Kidney (tissue), 13 donors: ENCODE measurements at regions not wholly inside any gene's neighbourhood (a gene's known extent, or its start where the extent isn't known, plus 50 kb on each side); places are given as distances from the start of the nearest gene placed in this dataset.

Experiments used
- DNase-seq, 5 donors: peaks; one replicate each; pipeline ENCODE4 v3.0.0-alpha.2; 2013 to 2020
- FAIRE-seq: peaks from 2 replicates; lab custom pipeline; 2012; peaks lifted over from hg19 to GRCh38; lab: Jason Lieb, UNC
- H3K27ac ChIP-seq, 2 donors: one replicate each; pipeline ENCODE4 v1.7.0; 2013; ENCODE audit warnings: low read depth in 2 of 2, low read length in 2 of 2, inconsistent platforms in 1 of 2
- H3K27me3 ChIP-seq: one replicate; pipeline ENCODE4 v1.7.1; 2013; ENCODE audit warnings: low read length, inconsistent platforms; ENCODE audit not compliant: control insufficient read depth, insufficient read depth
- H3K36me3 ChIP-seq, 3 donors: one replicate each; pipeline versions ENCODE4 v1.7.0 to v1.7.1; 2013; ENCODE audit warnings: low read length in 3 of 3, control low read depth in 1 of 3, inconsistent platforms in 1 of 3; ENCODE audit not compliant: insufficient read depth in 3 of 3, control insufficient read depth in 2 of 3
- H3K4me1 ChIP-seq, 3 donors: one replicate each; pipeline versions ENCODE4 v1.7.0 to v1.7.1; 2013; ENCODE audit warnings: low read length in 3 of 3, inconsistent platforms in 1 of 3, low read depth in 1 of 3; ENCODE audit not compliant: control insufficient read depth in 2 of 3, insufficient read depth in 2 of 3
- H3K4me3 ChIP-seq, 3 donors: one replicate each; pipeline versions ENCODE4 v1.7.0 to v1.8.1; 2013; ENCODE audit warnings: low read length in 3 of 3, control low read depth in 1 of 3, inconsistent platforms in 1 of 3
- H3K9ac ChIP-seq, 3 donors: one replicate each; pipeline versions ENCODE4 v1.7.0 to v1.7.1; 2013; ENCODE audit warnings: low read length in 3 of 3, control low read depth in 1 of 3, inconsistent platforms in 1 of 3
- H3K9me3 ChIP-seq, 3 donors: one replicate each; pipeline versions ENCODE4 v1.7.0 to v1.7.1; 2013; ENCODE audit warnings: low read length in 3 of 3, control low read depth in 1 of 3, inconsistent platforms in 1 of 3; ENCODE audit not compliant: control insufficient read depth in 2 of 3, insufficient read depth in 1 of 3
- intact Hi-C: fragments of 100-400 bp; cut with DNase I; formaldehyde crosslinking; loops from one replicate; pipeline ENCODE4 v1.11.1; 2022
- TF ChIP-seq, protein P1 (sequence below): IDR thresholded peaks from 3 replicates; pipeline ENCODE4 v1.5.1; 2012; ENCODE audit warnings: mild to moderate bottlenecking, moderate library complexity, borderline replicate concordance; ENCODE audit not compliant: insufficient read depth; ENCODE audit errors: extremely low read depth
- donor health status: control.
- donor health status: control.
- donor health status: control.
- donor health status: control.
- donor health status: control.
- donor health status: DM: yes; HTN: yes; CAD: no.
- donor health status: Normal renal cell carcinoma (clear cell type).

DNA sequence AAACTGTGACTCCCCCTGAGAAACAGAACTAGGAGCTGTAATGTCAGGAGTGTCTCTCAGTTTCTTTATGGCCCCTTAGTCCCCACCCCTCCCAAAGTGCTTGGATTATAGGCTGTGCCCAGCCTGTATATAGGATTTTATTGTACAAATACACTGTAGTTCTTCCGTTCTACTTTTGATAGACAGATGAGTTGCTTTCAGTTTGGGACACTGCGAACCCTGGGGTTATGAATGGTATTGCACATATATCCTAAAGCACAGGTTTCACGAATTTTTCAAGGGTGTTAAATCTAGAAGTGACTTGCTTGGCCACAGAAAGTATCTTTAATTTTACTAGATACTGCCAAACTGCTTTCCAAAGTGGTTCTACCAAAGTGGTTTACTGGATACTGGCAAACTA is 152.9 kb upstream of the ATXN1 start:
- H3K27me3 ChIP-seq, result no peaks in the 10 kb centered on the region
- no peaks in the 10 kb centered on the region for H3K4me1 ChIP-seq
- DNase-seq, result no peak
- no peak overlapping the region for H3K4me3 ChIP-seq
- peaks cover 0 to 6% (median 0%) of the 10 kb centered on the region in 3 donors for H3K9me3 ChIP-seq
- H3K27ac ChIP-seq, result no peak overlapping the region
- intact Hi-C loops, result no loop called here
- H3K36me3 ChIP-seq, result no peaks in the 10 kb centered on the region
- TF ChIP-seq, protein P1, sequence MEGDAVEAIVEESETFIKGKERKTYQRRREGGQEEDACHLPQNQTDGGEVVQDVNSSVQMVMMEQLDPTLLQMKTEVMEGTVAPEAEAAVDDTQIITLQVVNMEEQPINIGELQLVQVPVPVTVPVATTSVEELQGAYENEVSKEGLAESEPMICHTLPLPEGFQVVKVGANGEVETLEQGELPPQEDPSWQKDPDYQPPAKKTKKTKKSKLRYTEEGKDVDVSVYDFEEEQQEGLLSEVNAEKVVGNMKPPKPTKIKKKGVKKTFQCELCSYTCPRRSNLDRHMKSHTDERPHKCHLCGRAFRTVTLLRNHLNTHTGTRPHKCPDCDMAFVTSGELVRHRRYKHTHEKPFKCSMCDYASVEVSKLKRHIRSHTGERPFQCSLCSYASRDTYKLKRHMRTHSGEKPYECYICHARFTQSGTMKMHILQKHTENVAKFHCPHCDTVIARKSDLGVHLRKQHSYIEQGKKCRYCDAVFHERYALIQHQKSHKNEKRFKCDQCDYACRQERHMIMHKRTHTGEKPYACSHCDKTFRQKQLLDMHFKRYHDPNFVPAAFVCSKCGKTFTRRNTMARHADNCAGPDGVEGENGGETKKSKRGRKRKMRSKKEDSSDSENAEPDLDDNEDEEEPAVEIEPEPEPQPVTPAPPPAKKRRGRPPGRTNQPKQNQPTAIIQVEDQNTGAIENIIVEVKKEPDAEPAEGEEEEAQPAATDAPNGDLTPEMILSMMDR, result no peak
- FAIRE-seq, result no peak
- no peak overlapping the region for H3K9ac ChIP-seq

DNA sequence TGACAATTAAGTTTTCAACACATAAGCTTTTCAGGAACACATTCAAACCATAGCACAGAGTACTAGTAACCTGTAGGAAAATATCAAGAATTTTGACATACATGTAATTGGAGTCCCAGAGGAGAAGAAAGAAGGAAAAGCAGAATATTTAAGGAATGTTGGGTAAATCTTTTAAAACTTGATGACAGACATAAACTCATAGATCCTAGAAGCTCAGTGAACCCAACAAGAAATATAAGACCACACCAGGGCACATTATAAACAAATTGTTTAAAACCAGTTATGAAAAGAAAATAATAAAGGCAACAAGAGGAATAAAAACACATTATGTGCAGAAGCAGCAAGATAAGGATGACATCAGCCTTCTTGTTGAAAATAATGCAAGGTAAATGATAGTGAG is 151.5 kb upstream of the ATXN1 start:
- no peaks in the 10 kb centered on the region for H3K4me1 ChIP-seq
- no peaks in the 10 kb centered on the region for H3K36me3 ChIP-seq
- intact Hi-C loops, result no loop called here
- no peak for FAIRE-seq
- TF ChIP-seq, protein P1, result no peak
- H3K27ac ChIP-seq, result no peak overlapping the region
- no peak overlapping the region for H3K4me3 ChIP-seq
- peaks cover 0 to 6% (median 0%) of the 10 kb centered on the region in 3 donors for H3K9me3 ChIP-seq
- no peaks in the 10 kb centered on the region for H3K27me3 ChIP-seq
- DNase-seq, result no peak
- no peak overlapping the region for H3K9ac ChIP-seq

DNA sequence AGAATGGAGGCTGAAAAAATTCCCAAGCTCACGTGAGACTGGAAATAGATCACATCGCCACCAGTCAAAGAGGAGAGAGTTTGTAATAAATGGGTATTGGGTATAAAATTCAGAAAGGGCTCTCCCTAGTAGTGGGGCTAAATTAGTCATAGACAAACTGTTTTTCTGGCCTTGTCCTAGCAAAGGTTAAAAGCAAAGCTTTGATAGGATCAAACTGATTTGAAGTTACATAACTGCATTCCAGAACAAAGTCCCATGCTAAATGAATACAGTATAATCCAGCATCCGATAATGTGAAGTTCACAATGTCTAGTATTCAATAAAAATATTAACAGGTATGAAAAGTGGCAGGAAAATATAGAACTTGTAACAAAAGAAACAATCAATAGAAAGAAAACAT is 149.8 kb upstream of the ATXN1 start:
- Histone ChIP-seq H3K4me3 (no peak overlapping the region), H3K27me3 (no peaks in the 10 kb centered on the region), H3K4me1 (no peaks in the 10 kb centered on the region), H3K36me3 (no peaks in the 10 kb centered on the region), H3K9ac (no peak overlapping the region), H3K9me3 (peaks cover 0 to 6% (median 0%) of the 10 kb centered on the region in 3 donors), H3K27ac (no peak overlapping the region)
- FAIRE-seq (no peak), DNase-seq (no peak)
- intact Hi-C loops, result no loop called here
- TF ChIP-seq, protein P1, result no peak

DNA sequence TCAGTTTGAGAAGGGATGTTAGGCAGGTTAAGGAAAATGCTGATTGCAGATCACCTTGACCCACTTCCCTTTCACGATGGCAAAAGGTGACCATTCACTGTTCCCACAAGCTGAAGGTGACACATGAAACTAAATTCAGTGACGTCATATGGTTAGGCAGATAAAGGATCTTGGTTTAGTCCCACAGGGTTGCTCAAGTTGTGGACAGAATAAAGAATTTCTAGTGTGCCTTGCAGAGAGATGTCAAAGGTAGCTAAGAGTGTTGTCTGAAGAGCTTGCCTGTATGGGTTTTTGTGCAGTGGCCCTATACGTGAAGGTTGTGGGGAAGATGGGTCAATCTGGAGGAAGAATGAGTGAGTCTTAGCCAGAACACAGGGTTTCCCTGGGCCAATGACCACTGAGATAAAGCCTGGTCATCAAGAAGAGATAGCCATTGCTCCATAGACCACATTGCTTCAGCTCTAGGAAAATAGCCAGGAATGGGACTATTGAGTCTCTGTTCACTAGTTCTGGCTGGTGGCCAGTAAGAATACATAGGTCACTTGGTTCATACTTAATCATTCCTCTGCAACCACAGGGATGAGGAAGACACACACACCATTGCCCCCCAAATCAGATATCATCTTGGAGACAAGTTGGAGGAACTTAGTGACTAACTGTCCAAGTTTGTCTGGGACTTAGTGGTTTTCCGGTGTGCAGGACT is 148.5 kb upstream of the ATXN1 start:
- Histone ChIP-seq H3K9me3 (peaks cover 0 to 6% (median 0%) of the 10 kb centered on the region in 3 donors), H3K4me3 (no peak overlapping the region), H3K27me3 (no peaks in the 10 kb centered on the region), H3K9ac (no peak overlapping the region), H3K4me1 (no peaks in the 10 kb centered on the region), H3K36me3 (no peaks in the 10 kb centered on the region), H3K27ac (no peak overlapping the region)
- TF ChIP-seq, protein P1, result no peak
- DNase-seq (no peak), FAIRE-seq (no peak)
- intact Hi-C loops, result no loop called here
